ENCODE measurements at regions not wholly inside any gene's neighbourhood (a gene's known extent, or its start where the extent isn't known, plus 50 kb on each side); places are given as distances from the start of the nearest gene placed in this dataset.

GRCh38 chr6:156111913-156112312 is 656.3 kb upstream of the NOX3 start:
- DNase-seq: no peak

DNA sequence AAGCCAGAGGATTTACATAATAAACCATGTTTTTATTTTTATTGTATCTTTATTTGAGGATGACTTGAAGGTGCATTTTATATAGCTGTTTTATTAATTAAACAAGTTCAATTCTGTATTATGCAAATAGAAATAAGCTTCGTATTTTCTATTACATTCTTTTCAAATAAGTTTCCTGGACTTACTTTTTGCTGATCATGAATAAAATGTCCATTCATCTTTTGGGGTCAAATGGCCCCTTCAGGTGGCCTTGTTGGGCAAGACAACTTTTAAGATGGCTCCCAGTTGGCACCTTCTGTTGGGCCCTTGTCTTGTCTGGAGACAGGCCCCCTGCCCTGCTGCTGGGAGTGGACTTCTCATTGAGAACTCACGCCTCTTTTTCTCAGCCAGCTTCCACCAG is 654.6 kb upstream of the NOX3 start:
- no peak for DNase-seq

DNA sequence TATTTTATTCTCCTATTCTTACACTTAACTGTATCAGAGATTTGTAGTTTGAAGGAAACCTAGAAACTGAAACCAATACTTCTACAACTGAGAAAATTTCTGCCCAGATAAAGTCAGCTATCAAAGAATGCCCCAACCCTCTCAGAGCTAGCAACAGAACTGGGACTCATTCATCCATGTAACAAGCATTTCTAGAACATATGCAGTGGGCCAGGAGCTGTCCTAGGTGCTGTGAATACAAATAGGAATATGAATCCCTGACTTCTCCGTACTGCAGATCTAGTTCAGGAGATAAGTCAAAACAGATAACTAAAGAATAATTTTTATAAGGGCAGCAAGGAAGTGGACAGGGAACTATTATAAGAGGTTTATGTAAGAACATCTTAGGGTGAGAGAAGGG is 654.1 kb upstream of the NOX3 start:
- DNase-seq: no peak

DNA sequence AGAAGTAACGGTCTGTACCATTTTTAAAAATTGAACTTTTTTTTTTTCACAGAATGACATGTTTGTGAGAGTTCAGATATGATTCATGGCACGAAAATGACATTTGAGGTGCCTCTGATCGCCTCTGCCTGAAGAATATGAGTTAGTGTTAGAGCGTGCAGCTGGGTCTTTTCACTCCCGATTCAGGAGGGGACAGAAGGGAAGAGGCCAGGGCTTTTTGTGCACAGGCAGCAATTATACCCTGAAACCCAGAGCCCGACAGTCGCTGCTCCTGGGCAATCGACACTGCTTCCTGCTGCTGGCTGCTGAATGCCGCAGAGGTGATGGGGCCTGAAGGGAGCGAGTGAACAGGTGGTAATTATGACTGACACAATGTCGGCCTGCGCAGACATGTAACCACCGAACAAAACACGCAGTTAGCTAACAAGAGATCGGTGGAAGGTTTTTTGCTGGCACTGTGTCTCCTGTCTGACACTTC is 652.0 kb upstream of the NOX3 start:
- no peak for DNase-seq

DNA sequence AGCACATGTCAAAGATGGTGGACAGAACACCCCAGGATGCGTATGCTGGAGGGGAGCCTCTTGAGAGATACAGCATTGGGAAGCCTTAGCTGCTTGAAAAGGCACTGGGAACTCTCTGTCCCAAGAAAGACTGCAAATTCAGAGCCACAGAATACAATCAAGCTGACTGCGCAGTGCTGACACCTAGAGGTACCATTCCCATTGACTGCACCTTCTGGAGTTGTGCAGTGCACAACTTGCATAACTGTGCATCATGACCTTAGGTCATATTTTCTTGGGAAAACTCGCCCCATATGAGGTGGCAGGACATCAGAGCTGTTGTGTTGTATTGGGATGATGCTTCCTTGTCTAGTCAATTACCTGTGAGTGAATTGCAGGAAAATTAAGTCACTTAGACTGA is 646.5 kb upstream of the NOX3 start:
- no peak for DNase-seq

DNA sequence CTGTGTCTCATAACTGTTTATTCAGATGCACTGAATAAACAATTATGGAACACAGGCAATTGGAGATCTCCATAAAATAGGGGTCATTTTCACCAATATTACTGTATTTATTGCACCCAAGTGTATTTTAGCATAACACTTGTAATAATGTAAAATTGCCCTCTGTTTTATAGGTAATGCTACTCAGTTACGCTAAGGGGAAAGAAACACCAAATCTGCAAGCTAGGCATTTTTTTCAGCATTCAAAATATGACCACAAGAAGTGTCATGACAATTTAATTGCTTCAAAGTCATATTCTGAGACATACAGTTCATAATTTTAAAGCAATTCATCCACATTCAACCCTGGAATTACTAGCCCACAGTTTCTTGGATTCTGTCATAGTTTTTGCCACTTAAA is 643.2 kb upstream of the NOX3 start:
- no peak for DNase-seq

DNA sequence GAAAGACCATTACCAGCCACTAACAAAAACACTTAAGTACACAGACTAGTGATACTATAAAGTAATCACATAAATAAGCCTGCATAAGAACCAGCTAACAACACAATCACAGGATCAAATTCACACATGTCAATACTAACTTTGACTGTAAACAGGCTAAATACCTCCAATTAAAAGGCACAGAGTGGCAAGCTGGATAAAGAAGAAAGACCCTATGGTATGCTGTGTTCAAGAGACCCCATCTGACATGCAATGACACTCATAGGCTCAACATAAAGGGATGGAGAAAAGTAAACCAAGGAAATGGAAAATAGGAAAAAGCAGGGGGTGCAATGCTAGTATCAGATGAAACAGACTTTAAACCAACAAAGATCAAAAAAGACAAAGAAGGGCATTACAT is 631.8 kb upstream of the NOX3 start:
- no peak for DNase-seq

GRCh38 chr6:156082012-156082411 is 626.4 kb upstream of the NOX3 start:
- DNase-seq: no peak

DNA sequence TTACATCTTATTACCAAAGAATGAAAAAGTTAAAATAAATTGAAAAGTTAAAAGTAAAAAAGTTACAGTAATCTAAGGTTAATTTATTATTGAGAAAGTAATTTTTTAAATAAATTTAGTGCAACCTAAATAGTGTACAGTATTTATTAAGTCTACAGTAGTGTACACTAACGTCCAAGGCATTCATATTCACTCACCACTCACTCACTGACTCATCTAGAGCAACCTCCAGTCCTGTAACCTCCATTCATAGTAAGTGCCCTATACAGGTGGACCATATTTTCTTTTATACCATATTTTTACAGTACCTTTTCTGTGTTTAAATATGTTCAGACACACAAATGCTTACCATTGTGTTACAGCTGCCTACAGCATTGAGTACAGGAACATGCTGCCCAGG is 624.7 kb upstream of the NOX3 start:
- no peak for DNase-seq

GRCh38 chr6:156068881-156069280 is 613.2 kb upstream of the NOX3 start:
- DNase-seq: no peak

DNA sequence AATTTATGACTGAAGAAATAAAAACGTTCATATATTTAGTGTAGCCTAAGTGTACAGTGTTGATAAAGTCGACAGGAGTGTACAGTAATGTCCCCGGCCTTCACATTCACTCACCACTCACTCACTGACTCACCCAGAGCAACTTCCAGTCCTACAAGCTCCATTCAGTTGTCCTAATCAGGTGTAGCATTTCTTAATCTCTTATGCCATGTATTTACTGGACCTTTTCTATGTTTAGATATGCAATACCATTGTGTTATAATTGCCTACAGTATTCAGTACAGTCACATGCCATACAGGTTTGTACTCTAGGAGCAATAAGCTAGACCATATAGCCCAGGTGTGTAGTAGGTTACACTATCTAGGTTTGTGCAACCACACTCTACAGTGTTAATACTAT is 610.2 kb upstream of the NOX3 start:
- no peak for DNase-seq

DNA sequence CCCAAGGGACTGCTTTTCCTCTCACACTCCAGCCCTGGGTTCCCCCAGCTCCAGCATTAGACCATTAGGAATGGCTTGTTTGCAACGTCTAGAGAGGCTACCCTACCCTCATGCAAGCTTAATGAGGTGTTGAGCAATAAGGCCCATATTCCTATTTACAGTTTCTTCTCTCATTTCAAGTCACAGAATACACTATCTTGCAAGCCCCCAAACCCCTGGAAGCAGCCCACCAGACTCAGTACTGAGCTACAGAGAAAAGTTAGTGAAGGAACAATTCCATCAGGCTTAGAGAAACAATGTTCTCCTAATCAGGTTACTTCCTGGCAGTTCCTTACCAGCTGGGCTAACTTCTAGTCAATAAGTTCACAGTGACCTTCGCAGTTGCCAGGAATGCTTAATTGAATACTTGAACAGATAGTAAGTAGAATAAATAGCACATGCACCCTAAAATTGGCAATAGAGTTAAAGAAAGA is 606.5 kb upstream of the NOX3 start:
- DNase-seq: no peak

DNA sequence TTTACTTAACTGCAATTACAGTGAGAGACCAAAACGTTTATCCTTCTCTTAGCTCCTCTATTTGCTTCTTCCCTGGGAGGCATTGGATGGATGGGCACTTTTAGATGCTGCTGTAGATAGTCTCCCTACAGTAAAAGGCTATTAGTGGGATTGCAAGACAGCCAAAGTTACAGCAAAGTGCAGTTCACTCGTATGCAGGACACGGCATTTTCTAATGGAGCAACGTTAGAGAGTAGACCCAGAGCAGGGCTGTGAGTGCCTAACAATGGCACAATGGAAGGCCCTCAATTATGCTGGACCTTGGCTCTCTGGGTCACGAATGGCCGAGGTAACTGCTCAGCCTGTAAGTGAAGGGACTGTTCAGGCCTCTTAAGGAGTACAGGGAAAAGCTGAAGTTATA is 605.8 kb upstream of the NOX3 start:
- no peak for DNase-seq

DNA sequence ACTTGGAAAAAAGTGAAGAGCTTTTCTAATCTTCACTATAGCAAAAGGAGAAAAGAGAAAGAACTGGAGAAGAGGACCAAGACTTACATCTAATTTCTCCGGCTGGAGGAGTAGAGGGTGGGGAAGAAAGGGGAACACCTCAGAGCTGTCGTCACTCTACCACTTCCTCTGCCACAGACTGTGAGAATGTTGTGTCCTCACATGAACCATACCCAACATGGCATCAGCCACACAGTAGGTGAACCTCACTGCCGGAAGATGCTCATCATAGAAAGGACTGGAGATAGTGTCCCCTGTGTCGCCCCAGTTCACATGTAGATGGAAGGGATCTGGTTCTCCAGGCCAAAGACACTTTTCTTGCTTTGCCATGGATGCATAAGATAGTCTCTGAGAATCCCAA is 604.4 kb upstream of the NOX3 start:
- DNase-seq: no peak

GRCh38 chr6:156058356-156058755 is 602.7 kb upstream of the NOX3 start:
- no peak for DNase-seq

DNA sequence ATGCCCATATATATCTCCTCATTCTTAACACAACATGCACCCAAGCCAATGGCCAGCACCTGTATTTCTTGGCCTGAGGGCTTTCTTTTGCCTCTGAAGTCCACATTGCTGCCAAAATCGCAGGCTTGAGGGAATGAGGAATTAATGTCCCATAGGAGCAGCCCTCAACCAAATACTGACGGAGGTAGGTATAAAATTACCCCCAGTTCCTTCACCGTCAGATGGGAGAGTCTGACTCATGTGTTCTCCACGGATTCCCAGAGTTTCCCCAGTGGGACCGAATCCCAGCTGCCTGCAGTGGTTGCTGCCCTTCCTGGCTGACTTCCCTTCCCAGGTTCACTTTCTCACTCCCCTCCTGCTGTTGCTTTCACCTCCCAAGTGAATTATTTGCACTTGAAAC is 602.2 kb upstream of the NOX3 start:
- DNase-seq: no peak

- DNase-seq: no peak
Measured at GRCh38 chr6:156056085-156056484, 600.4 kb upstream of the NOX3 start.

DNA sequence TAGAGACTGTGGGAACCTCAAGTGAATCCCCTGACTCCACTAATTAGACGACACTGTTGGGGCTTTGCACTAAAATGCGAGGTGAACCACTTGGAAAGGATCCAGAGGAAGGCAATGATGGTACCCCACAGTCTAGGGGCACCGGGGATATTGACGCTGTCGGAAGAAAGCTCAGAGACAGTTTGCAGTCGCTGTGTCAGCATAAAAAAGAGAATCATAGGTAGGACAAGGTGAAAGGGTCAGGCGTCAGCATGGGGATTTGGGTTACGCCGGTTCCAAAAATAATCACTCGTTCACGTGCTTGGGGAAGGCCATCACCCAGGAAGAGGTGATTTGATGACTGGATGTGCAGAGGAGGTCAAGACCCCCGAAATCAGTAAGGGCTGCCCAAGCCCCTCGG is 598.0 kb upstream of the NOX3 start:
- no peak for DNase-seq

DNA sequence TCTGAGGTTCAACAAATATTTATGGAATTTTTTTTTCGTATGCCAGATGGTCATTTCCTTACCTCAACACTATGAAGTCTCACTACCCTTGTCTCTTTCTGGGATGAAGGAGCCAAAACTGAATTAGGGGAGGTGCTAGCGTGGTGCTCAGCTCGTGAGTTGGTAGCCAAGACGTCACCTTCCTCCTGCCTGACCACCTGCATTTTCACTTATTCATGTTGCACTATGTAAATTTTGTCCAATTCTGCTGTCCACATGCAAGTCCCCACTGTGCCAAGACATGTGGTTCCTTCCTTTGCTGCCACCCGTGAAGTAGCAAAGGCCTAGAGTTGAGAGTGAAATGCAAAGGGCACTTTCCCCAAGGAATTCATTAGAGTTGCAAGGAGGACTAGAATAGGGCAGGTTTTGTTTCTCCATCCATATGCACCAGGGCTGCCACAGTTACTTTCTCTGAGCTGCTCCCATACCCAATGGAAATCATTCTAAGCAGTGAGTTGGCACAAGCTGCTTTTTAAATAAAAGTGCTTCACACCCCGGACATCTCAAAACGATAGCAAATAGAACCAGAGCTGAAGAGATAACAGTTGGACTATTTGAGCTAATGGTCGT is 591.3 kb upstream of the NOX3 start:
- DNase-seq: no peak

DNA sequence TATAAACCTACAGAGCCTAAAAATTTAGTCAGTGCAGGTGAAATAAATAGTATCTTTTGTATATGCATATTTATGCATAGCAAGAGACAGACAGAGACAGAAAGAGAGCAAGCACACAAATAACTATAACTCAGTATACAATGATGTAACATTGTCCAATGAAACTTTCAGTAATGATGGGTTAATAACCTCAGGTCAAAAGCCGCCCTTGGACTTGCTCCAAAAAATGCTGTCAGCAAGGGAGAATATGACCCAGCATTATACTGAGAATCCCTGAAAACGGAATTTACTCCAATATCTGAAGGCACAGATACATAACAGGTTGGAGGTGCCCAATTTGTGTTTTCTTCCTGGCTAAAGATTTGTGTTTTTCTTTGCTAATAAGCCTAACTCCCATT is 590.6 kb upstream of the NOX3 start:
- DNase-seq: no peak

- no peak for DNase-seq
Measured at GRCh38 chr6:156045401-156046267, 590.0 kb upstream of the NOX3 start.

GRCh38 chr6:156033598-156033997 is 578.0 kb upstream of the NOX3 start:
- DNase-seq: no peak

DNA sequence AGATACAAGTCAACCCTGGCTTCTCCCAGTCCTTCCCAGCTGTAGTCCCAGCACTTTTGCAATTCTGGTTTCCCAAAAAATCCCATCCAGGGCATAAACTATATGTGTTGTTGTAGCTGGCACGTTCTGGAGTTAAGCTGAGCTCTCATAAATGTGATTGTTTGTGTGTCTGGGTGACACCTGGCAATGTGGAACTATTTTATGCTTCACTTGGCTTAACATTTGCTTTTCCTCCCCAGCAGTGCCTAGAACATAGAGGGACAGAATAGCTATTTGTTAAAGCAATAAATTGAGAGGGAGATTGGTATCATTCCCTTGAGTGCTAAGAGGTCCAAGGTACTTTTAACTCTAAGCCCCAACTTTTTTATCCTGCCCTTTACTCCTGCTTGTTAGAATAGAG is 575.9 kb upstream of the NOX3 start:
- no peak for DNase-seq

DNA sequence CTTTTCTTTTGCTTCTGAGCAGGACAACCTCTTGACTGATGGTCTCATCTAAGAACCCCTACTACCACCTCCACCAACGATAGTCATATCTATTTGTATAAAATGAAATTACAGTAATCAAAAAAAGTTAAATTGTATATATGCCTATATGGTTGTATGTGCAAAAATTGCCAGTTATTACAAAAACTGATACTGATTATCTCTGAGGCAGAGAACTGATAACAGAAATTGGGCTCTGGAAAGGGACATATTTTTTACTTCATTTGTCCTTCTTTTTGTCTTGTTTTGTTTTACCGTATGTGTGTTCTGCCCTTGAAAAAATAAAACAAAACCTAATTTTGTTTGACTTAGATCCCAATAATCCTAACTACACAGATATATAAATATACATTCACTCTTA is 574.4 kb upstream of the NOX3 start:
- DNase-seq: no peak

All from T-helper 9 cell (primary cell).